NCI-H446 treated with DMSO at 0.1 percent for 48 hours (cell line): ENCODE measurements at regions not wholly inside any gene's neighbourhood (a gene's known extent, or its start where the extent isn't known, plus 50 kb on each side); places are given as distances from the start of the nearest gene placed in this dataset.
"Not testable (repeated sequence)": the region's sequence is repeated elsewhere in the genome, so short reads cannot be mapped to it uniquely, and the experiment has no call there.

Source experiments
- DNase-seq: peaks from one replicate; lab custom pipeline; 2025; lab: John Stamatoyannopoulos, UW

DNA sequence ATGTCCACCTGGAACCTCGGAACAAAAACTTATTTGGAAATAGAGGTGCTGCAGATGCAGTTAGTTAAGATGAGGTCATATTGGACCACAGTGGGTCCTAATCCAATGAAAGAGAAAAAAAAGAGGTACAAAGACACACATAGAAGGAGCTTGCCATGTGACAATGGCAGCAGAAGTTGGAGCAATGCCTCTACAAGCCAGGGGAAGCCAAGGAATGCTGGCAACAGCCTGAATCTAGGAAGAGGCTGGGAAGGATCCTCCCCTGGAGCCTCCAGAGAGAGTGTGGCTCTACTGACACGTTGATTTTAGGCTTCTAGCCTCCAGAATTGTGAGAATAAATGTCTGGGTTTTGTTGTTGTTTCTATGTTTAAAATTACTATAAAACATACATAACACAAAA lies 521.8 kb upstream of the CCDC196 start:
- no peak for DNase-seq

DNA sequence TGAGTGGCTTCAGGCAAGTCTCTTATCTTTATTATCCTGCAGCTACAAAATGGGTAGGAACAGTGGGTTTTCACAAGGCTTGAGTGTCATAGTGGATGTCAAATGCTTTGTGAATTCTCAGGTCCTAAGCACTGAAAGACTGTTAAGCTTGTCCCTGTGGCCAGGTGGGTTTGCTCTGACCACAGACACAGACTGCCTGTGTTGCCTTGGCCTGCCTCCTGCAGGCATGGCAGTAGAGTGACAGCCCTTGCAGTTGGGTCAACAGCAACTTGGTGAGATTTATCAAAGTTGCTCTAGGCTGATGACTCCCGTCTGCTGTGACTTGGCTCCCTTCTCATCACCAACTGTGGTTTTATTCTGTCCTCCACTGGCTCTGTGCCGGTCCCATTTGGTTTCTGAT lies 520.0 kb upstream of the CCDC196 start:
- DNase-seq, result no peak

DNA sequence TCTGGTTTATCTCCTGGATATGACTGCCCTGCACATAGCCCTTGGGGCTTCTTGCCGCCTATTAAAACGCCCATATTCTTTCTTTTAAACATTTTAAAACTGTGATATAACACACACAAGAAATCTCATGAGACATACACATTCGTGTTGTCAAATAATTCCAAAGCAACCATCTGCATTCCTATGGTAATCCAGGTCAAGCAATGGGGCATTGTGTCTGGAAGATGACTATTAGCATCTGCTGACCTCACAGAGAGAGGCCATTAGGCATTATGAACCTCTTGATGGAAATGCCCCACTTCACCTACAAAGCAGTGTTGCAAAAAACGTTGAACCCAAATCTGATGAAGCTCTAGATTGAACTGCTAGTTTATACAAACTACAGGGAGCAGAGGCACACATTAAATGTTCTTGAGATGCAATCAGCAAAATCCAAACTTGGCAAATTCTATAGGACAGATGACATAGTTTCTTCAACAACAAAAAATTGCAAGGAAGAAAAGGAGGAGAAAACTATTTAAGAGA lies 513.8 kb upstream of the CCDC196 start:
- no peak for DNase-seq

DNA sequence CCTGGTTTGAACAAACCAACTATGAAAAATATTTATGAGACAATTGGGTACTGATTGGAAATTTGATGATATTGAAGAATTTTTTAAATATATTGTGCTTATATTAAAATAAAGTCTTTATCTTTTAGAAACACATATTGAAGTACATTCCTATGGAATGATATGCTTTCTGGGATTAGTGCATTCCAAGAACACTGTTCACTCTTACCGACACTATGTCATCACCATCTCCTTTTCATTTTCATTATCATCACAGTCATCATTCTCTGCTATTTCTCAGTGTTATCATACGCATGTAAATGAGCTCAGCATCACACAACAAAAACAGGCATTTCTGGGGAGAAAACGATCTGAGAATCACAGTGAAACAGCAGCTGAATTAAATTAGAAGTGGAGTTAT lies 513.3 kb upstream of the CCDC196 start:
- DNase-seq, result no peak

DNA sequence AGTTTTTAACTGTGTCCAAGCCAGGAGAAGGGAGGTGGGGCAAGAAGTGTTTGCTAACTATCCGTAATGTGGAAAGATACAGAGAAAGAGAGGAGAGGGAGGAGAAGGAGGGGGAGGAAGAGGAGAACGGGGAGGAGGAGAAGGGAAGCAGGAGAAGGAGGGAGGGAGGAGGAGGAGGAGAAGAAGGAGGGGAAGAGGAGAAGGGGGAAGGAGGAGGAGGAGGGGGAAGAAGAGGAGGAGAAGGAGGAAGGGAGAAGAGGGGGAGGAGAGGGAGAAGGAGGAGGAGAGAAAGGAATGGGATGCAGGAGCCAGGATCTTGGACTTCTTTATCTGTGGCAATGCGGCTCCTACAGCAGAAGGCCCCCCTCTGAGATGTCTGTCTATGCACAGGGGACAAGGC lies 510.3 kb upstream of the CCDC196 start:
- no peak for DNase-seq

DNA sequence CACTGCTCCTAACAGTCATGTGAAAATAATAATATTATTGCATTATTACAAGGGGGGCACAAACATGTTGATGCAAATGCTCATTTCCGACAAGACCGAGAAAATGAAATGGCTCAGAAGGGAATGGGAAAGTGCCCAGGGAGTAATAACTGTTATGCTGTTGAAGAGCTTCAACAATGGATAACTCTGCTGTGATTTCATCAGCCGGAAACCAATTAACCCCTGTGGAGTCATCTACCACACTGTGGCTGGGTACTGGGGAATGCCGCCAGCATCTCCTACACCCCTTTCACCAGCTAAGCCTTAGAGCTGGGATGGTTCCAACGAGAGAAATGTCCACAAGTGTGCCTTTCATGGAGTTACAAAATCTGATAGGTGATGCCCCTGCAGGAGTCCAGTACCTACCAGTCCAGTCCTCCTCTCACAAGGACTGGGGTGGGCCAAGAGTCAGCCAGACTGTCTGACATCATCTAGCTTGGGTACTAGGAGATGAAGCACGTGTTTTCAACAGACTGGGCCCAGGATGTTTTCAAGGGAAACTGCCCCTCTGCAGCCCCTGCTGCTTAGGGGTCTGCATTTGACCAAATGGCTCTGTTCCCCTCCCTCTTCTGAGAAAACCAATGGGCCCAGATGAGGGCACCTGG lies 509.3 kb upstream of the CCDC196 start:
- no peak for DNase-seq

DNA sequence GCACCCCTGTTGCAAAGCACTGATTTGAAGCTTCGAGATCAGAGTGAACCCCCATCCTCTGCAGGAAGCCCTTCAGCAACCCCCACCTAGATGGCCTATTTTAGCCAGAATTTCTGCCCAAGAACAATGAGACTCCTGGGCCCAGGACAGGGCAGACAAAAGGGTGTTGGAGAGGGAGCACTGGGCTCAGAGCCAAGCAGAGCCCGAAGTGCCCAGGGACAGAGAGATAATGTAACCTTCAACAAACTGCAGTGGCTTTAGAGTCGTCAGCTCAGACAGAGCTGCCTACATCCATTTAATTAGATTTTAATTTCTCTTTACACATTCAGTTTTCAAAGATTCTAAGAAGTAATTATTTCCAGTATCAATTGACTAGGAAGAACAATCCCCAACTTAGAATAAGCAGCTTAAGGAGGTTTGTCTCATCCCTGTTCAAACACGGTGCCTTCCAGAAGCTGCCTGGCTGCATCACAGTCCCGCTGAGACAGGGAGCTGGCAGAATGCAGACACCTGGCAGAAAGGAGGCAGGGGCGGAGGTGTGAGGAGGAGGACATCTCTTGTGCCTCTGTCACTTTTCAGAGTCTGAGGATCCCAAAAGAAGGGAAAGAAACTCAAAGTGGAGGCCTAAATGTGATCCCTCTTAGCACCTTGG lies 504.9 kb upstream of the CCDC196 start:
- no peak for DNase-seq

DNA sequence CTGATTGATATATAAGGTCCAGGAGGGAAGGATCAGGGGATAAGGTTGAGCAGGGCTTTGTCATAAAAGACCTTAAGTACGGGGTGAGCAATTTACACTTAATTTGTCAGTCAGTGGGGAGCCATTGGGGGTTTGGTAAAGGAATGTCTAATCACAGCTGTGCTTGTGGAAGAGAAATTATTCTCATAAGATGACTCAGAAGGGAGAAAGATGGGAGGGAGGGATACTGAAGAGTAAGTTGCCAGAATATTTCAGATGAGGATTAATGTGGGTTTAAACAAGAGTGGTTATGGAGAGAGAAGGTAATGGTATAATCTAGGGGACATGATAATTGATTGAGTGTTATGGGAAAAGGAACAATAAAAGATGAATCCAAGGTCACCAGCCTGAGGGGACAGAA lies 500.1 kb upstream of the CCDC196 start:
- DNase-seq, result no peak

DNA sequence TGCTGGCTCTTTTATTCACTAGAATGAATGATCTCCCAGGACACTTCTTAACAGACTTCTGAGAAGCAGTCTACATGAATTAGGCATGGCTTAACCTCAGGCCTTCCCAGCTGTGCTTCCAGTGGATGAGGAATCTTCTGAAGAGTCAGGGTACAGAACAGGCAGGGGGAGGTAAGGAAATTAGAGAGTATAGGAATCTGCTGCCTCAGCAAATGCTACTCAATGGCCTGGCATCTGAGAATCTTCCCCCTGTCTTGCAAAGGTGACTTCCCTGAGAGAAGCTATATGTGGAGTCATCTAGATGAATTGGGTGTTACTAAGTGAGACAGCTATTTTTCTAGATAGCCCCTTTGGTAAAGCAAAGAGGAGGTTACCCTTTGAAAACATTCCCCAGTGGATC lies 496.2 kb upstream of the CCDC196 start:
- DNase-seq, result no peak

DNA sequence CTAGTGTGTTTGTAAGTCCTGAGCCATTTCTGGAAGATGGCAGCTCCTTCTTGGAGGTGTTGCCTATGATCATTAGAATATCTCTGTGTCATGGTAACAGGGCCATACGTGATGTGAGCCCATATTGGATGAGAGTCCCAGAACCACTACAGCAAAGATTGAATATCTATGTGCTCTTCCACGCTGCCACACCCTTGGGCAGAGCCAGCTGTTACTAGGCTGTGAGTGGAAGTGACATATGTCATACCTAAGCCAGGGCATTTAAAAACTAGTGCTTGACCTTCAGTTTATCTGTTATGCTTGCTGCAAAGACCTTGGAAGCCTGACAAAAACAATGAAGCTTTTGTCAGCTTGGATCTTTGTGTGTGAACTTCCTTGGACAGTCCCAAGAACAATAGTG lies 495.1 kb upstream of the CCDC196 start:
- no peak for DNase-seq

DNA sequence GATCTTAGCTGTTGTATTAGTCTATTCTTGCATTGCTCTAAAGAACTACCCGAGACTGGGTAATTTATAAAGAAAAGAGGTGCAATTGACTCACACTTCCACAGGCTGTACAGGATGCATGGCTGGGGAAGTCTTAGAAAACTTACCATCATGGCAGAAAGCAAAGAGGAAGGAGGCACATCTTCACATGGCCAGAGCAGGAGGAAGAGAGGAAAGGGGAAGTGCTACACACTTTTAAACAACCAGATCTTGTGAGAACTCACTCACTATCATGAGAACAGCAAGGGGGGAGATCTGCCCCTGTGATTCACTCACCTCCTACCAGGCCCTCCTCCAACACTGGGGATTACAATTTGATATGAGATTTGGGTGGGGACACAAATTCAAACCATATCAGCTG lies 494.2 kb upstream of the CCDC196 start:
- not testable (repeated sequence) for DNase-seq

DNA sequence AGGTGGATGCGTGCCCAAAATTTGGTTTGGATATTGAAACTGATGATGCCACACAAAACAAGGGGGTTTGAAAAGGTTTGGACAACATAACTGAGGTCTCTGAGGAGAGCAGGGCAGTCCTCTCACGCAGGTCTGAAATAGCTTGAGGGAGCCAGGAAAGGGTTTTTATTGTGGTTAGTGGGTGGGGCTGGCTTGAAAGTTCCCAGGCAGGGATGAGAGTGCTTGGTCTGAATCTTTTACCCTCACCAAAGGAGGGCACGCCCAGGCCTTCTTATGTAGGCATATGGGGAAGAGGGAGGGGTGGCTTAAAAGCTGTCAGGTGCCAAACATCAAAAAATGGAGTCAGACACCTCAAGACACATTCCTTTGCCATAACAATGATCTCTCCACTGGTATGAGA lies 493.1 kb upstream of the CCDC196 start:
- DNase-seq, result no peak

DNA sequence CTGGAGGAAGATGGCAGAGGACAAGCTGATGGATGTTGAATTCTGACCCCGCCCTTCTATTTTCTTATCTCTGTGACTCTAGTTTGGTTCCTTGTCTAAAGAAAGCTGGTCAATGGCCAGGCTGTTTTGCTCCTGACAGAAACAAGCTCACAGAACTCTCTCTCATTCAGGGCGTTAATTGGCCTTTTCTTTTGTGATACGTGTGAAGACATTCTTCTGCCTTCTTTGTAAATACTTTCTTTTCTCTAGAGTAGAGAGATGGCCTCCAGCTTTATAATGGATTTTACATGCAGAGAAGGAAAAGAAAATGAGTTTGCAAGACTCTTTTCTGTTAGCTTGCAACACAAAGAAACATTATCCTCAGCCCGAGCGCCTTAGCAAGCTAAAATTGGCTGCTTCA lies 492.2 kb upstream of the CCDC196 start:
- no peak for DNase-seq

DNA sequence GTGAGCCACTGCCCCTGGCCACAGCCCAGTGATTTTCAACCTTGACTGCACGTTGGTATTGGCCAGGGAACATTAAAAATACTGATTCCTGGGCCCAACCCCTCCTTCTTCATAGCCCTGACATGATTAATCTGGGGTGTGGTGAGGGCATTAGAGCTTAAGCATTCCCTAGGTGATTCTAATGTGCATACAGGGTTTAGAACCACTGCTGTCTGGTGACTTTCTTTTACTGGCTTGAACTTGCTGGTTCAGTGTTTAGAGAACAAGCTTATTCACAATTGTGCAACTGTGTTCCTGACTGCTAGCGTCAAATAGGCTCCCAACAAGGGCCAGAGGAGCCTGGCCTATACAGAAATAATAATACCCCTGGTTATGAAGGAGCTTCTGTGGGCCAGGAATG lies 488.8 kb upstream of the CCDC196 start:
- DNase-seq, result no peak

DNA sequence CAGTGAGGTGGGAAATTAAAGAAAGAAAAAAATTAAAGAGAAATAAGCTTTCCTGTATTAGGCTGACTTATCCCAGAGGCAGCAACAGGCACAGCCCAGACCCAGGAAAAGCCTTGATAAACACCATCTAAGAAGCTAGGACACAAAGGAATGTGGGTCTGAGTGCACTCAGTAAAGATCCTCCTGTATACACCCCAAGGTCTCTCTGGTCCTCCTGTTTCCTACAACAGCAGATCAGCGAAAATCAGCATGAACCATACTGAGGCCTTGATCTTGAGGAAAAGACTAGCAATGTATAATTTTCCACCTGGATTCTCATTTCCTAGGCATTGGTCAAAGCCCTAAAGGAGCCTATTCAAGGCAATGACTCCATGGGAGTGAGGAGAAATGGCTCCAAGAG lies 486.3 kb upstream of the CCDC196 start:
- no peak for DNase-seq

DNA sequence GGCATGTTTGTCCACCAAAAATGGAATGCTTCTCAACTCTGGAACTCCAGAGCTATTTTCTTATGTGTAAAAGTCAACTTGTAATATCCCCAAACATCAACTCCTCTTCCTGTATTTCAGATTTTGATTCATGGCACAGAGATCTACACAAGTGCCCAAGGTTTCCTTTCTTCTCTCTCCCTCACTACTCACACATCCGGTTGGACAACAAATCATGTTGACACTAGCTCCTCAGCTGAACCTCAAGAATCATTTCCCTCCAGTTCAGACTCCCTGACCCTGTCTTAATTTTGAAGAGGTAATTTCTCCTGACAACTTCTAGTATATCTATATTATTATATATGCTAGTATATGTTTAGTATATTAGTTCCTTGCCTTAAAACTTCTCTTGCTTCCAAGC lies 485.4 kb upstream of the CCDC196 start:
- no peak for DNase-seq

DNA sequence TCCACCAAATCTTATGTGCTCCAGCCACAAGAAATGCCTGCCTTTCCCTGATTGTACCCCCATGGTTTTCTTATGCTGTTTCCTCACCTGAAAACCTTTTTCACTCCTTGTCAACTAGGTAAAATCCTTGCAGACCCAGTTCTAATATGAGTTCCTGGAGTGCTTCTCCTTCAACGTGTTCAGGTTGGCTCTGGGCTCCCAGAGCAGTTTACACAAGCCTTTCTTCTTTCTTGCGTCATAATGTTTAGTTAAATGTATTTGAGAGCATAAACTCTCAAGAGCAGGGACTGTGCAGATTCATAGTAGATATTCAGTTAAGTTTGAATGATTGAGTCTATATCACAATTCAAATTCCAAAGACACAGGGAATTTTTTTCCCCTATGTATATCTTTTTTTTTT lies 484.8 kb upstream of the CCDC196 start:
- DNase-seq, result no peak

DNA sequence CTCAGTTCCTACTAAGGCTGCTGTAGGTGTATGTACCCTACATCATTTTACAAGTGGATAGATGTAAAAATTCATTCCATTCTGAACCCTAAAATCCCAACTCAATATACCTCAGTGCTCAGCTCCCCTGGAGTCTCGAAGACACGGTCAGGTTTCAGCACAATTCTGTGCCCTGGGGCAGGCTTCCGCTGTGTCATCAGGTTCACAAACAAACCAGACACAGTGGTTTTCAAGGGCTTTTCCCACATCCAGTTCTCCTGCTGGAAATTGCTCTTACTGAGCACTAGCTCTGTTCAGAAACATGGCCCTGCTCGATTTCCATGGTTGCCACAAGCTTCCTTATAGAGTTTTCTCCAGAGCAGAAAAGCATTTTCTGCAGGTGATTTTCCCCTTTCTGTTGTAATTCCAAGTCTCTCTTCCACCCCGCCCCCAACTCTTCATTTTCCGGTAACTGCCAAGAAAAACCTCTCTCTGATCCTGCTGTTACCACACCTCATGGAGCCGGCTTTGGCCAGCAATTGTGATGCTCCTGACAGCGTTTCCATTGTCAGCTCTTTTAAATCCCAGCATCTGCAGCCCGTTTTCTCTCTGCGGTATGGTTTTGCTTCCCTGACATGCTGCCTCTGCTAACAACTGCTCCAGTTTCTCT lies 483.0 kb upstream of the CCDC196 start:
- DNase-seq, result no peak

DNA sequence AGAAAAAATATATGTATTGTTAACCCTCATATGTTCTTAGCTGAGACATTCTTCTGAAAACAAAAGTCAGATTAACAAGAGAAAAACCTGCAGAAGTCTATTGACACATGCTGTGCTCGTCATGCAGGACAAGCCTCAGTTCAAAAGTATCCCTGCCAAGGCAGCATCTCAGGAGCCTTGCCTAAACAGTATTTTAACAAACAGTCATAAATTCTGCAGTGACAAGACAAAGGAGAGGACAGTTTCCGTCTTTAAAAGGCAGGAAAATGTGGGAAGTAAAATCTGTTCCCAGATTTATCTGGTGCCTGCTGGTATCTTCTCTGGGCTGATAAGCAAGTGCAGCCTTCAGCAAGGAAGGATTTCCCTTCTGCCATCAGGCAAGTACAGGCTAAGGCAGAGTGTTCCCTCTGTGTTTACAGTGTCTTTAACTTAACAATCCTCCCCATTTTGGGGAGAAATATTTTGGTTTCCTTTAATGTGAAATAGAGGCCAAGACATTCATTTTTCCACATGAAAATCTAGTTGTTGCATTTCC lies 480.2 kb upstream of the CCDC196 start:
- no peak for DNase-seq

DNA sequence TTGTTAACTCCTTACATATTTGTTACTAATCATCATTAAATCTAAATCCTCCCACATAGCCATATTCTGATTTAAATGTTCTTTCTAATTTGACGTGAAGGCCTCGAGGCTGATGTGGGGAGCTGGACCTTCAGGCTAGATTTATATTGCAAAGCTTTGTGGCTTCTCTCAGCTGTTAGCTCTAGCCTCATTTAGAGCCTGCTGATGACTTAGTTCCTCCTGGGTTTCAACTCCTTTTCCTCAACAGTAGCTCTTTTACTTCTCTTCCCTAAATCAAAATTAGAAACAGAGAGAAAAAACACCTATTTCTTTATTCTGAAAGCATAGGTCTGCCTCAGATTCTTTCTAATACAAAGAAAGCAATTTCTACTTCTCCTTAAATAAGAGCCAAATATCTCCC lies 477.5 kb upstream of the CCDC196 start:
- DNase-seq, result no peak

DNA sequence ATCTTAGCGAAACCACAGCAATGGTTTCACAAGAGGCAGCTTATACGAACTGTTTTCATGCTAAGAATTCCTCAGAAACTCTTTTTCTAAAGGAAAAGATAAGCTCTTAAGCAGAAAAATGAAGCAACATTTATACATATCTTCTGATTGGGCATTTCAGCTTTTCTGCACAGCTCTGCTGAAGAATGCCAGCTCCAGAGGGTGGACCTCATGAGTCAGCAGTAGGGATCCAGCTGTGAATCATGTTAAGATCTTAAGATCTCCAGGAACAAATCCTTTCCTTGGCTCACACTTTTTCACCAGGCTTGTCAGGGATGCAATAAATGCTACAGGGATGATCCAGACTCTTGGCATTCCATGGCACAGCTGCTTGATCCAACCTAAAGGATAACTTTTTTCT lies 477.1 kb upstream of the CCDC196 start:
- no peak for DNase-seq

DNA sequence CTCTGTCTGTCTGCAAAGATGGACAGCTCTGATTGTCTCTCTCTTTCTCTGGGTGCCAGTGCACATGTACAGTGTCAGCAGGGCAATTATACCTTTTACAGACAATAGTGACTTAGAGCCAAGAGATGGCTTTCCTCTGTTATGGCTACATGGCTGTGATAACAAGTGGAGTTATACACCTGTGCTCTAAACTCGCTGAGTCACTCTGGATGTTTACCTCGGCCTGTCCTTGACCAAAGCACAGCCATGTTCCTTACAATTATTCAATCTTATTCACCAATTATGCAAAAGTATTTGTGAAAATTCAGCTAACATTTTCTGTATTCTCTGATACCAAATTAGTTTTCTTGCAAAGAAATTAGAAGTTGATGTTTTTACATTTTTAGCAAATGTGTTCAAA lies 475.5 kb upstream of the CCDC196 start:
- no peak for DNase-seq

DNA sequence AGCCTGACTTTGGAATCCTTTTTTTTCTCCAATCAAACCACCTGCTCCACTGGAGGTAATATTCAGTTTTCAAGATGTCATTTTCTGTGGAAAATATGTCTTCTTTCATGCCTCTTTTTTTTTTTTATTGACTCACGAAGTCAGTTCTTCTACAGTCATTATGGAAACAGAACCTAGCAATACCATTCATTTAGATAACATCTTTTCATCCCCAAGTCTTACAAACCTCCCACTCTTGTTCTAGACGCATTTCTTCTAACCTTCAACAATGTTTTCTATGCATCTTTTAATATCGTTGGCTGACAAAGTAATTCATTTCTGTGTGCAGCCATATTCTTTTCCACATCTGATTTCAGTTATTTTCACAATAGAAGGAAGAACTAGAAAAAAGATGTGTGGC lies 474.3 kb upstream of the CCDC196 start:
- no peak for DNase-seq
